Neural cell (in vitro differentiated cells): ENCODE measurements at regions not wholly inside any gene's neighbourhood (a gene's known extent, or its start where the extent isn't known, plus 50 kb on each side); places are given as distances from the start of the nearest gene placed in this dataset.

Experiments used
- CTCF ChIP-seq: fragments of 450-650 bp; IDR thresholded peaks from 2 replicates; pipeline ENCODE4 v1.5.1; 2014; ENCODE audit warnings: antibody characterized with exemption, mild to moderate bottlenecking, moderate library complexity; ENCODE audit not compliant: poor library complexity, severe bottlenecking
- POLR2AphosphoS5 ChIP-seq: IDR thresholded peaks from 2 replicates; pipeline ENCODE4 v1.6.1; 2012

- TF ChIP-seq POLR2AphosphoS5, result no peak
- TF ChIP-seq CTCF, result no peak
These were observed 184.3 kb downstream of the C11orf87 start for GRCh38 chr11:109606256-109606655.
